ENCODE measurements at regions not wholly inside any gene's neighbourhood (a gene's known extent, or its start where the extent isn't known, plus 50 kb on each side); places are given as distances from the start of the nearest gene placed in this dataset.

- TF ChIP-seq, protein P1, sequence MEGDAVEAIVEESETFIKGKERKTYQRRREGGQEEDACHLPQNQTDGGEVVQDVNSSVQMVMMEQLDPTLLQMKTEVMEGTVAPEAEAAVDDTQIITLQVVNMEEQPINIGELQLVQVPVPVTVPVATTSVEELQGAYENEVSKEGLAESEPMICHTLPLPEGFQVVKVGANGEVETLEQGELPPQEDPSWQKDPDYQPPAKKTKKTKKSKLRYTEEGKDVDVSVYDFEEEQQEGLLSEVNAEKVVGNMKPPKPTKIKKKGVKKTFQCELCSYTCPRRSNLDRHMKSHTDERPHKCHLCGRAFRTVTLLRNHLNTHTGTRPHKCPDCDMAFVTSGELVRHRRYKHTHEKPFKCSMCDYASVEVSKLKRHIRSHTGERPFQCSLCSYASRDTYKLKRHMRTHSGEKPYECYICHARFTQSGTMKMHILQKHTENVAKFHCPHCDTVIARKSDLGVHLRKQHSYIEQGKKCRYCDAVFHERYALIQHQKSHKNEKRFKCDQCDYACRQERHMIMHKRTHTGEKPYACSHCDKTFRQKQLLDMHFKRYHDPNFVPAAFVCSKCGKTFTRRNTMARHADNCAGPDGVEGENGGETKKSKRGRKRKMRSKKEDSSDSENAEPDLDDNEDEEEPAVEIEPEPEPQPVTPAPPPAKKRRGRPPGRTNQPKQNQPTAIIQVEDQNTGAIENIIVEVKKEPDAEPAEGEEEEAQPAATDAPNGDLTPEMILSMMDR (IDR thresholded peaks at IDR 0.05) = no peak
- Histone ChIP-seq H3K27ac (no peak overlapping the region), H3K79me2 (no peaks in the 10 kb centered on the region), H3K4me3 (ENCODE audit: low read depth, low read length) (no peak overlapping the region), H3K9ac (no peak overlapping the region), H3K36me3 (ENCODE audit: control insufficient read depth, insufficient read depth, low read length) (no peaks in the 10 kb centered on the region), H2AFZ (no peak overlapping the region), H3K4me2 (ENCODE audit: low read length) (no peak overlapping the region), H3K9me3 (ENCODE audit: control insufficient read depth, low read length) (no peaks in the 10 kb centered on the region), H3K27me3 (ENCODE audit: control insufficient read depth, insufficient read depth, low read length) (no peaks in the 10 kb centered on the region), H3K4me1 (no peaks in the 10 kb centered on the region)
Measured at GRCh38 chr3:168157099-168157700, 61.5 kb upstream of the GOLIM4 start.

- H3K27ac ChIP-seq = no peak overlapping the region
- TF ChIP-seq, protein P1 (IDR thresholded peaks at IDR 0.05) = no peak
- no peak overlapping the region for H3K4me2 ChIP-seq (ENCODE audit: low read length)
Measured at GRCh38 chr3:168156479-168156878, 60.8 kb upstream of the GOLIM4 start.

DNA sequence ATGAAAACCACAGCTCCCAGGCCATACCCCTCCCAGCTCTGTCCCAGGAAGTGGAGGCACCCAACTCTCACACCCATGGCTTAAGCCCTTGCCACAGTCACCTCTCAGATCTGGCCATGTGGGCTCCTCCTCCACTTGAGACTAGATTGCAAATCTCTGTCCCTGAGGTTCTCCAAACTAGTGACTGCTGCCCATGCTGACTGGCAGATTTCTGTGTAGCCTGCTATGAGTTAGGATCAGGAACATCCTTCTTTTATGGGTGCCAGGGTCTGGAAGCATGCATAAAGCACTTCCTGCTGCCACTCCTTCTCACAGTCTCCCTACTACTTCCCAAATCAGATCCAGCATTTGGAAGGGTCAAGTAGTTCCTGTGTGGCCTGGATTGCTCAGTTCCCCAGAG, 59.6 kb upstream of the GOLIM4 start:
- H3K79me2 ChIP-seq = no peaks in the 10 kb centered on the region
- no peak overlapping the region for H3K4me3 ChIP-seq (ENCODE audit: low read depth, low read length)
- H3K36me3 ChIP-seq (ENCODE audit: control insufficient read depth, insufficient read depth, low read length) = no peaks in the 10 kb centered on the region
- no peak overlapping the region for H3K27ac ChIP-seq
- H3K4me2 ChIP-seq (ENCODE audit: low read length) = no peak overlapping the region
- no peak overlapping the region for H2AFZ ChIP-seq
- H3K9ac ChIP-seq = no peak overlapping the region
- no peaks in the 10 kb centered on the region for H3K4me1 ChIP-seq
- no peaks in the 10 kb centered on the region for H3K9me3 ChIP-seq (ENCODE audit: control insufficient read depth, low read length)
- H3K27me3 ChIP-seq (ENCODE audit: control insufficient read depth, insufficient read depth, low read length) = no peaks in the 10 kb centered on the region
- TF ChIP-seq, protein P1 (IDR thresholded peaks at IDR 0.05) = no peak

More at GRCh38 chr3:168156479-168156878, 60.8 kb upstream of the GOLIM4 start:
- H3K9me3 ChIP-seq (ENCODE audit: control insufficient read depth, low read length) = no peaks in the 10 kb centered on the region
- no peaks in the 10 kb centered on the region for H3K79me2 ChIP-seq
- no peaks in the 10 kb centered on the region for H3K4me1 ChIP-seq
- no peaks in the 10 kb centered on the region for H3K36me3 ChIP-seq (ENCODE audit: control insufficient read depth, insufficient read depth, low read length)
- H2AFZ ChIP-seq = no peak overlapping the region
- H3K27me3 ChIP-seq (ENCODE audit: control insufficient read depth, insufficient read depth, low read length) = no peaks in the 10 kb centered on the region
- no peak overlapping the region for H3K4me3 ChIP-seq (ENCODE audit: low read depth, low read length)
- no peak overlapping the region for H3K9ac ChIP-seq

- no peak overlapping the region for H3K9ac ChIP-seq
- no peak overlapping the region for H3K4me2 ChIP-seq (ENCODE audit: low read length)
- H2AFZ ChIP-seq = no peak overlapping the region
Measured at GRCh38 chr3:168154089-168154488, 58.4 kb upstream of the GOLIM4 start.

More at GRCh38 chr3:168154089-168154488, 58.4 kb upstream of the GOLIM4 start:
- Histone ChIP-seq H3K27me3 (ENCODE audit: control insufficient read depth, insufficient read depth, low read length) (no peaks in the 10 kb centered on the region), H3K27ac (no peak overlapping the region), H3K4me3 (ENCODE audit: low read depth, low read length) (no peak overlapping the region), H3K4me1 (no peaks in the 10 kb centered on the region), H3K79me2 (no peaks in the 10 kb centered on the region), H3K36me3 (ENCODE audit: control insufficient read depth, insufficient read depth, low read length) (no peaks in the 10 kb centered on the region), H3K9me3 (ENCODE audit: control insufficient read depth, low read length) (no peaks in the 10 kb centered on the region)
- TF ChIP-seq, protein P1 (IDR thresholded peaks at IDR 0.05) = no peak

Data from parathyroid adenoma (tissue), 2 donors.